ENCODE measurements at regions not wholly inside any gene's neighbourhood (a gene's known extent, or its start where the extent isn't known, plus 50 kb on each side); places are given as distances from the start of the nearest gene placed in this dataset.

DNA sequence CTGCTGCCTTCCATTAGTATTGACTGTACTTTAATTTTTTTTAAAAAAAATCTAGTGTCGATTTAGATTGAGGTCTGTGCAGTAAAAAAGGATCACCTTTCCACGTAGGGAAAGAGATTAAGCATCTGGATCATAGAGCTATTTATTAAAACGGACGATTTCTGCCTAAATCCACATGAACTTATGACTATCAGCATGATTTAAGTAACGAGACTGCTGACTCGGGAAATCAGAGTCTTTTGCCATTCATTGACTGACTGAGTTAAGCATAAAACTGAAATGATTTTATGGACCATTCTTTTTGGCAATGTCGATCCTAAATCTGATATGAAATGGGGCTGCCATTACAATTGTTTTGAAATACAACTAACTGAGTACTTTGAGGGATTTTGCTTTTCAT lies 261.7 kb downstream of the SAMD5 start:
- intact Hi-C loops (cut with micrococcal nuclease) (no loop called here), in situ Hi-C loops (cut with MboI; ENCODE audit: low sequenced_read_pairs) (no loop called here), dilution Hi-C loops (cut with HindIII; ENCODE audit: low sequenced_read_pairs, unreplicated experiment) (no loop called here)
- Histone ChIP-seq H3K27ac (ENCODE audit: insufficient read depth, low read length) (no peak overlapping the region), H3K27me3 (ENCODE audit: control insufficient read depth, insufficient read depth, low read length) (no peaks in the 10 kb centered on the region), H3K4ac (ENCODE audit: low read depth, low read length) (no peak overlapping the region), H3K9ac (ENCODE audit: low read depth, low read length) (no peak overlapping the region), H2BK15ac (ENCODE audit: low read depth, low read length) (no peak overlapping the region), H2BK120ac (ENCODE audit: low read depth, low read length) (no peak overlapping the region), H3K4me1 (ENCODE audit: control insufficient read depth, insufficient read depth, low read length) (no peaks in the 10 kb centered on the region), H3K79me1 (ENCODE audit: low read depth in 1 of 2, low read length in 2 of 2) (no peaks in the 10 kb centered on the region), H4K5ac (ENCODE audit: low read depth, low read length) (no peak overlapping the region), H2BK20ac (ENCODE audit: low read depth, low read length) (no peak overlapping the region), H2AK9ac (replicated peaks; ENCODE audit: low read depth, low read length, poor library complexity) (no peak overlapping the region), H3K9me3 (ENCODE audit: control insufficient read depth, insufficient read depth, low read length) (no peaks in the 10 kb centered on the region), H3K23ac (ENCODE audit: low read depth, low read length) (no peak overlapping the region), H3K14ac (replicated peaks; ENCODE audit: low read depth, low read length) (no peak overlapping the region), H2AFZ (replicated peaks; ENCODE audit: low read length, poor library complexity) (no peak overlapping the region), H3K4me2 (ENCODE audit: low read depth, low read length) (no peak overlapping the region), H3K9me1 (ENCODE audit: insufficient read depth, low read length) (no peaks in the 10 kb centered on the region), H3K18ac (ENCODE audit: low read depth, low read length) (no peak overlapping the region), H3K4me3 (ENCODE audit: insufficient read depth, low read depth, low read length) (no peak overlapping the region), H3K36me3 (ENCODE audit: control insufficient read depth, insufficient read depth, low read length) (no peaks in the 10 kb centered on the region), H4K91ac (ENCODE audit: insufficient read depth, low read depth, low read length) (no peak overlapping the region), H3K56ac (ENCODE audit: extremely low read depth, insufficient read depth, low read length) (no peak overlapping the region), H2BK5ac (ENCODE audit: low read depth, low read length, poor library complexity, severe bottlenecking) (no peak overlapping the region), H4K20me1 (ENCODE audit: insufficient read depth, low read length) (no peaks in the 10 kb centered on the region), H2AK5ac (ENCODE audit: low read depth, low read length) (no peak overlapping the region), H4K8ac (ENCODE audit: low read depth in 2 of 2, low read length in 2 of 2) (no peak overlapping the region)
- BruUV-seq (replicated peaks) = no TSS peak
- TF ChIP-seq MAFK (IDR thresholded peaks at IDR 0.05; ENCODE audit: low read depth, low read length) = peak; percentile 86
- no peak for TF ChIP-seq RFX5 (IDR thresholded peaks at IDR 0.05; ENCODE audit: low read depth, low read length)
- ATAC-seq (ENCODE audit: low read depth) (no peak), DNase-seq (no peak)
- no CpG with 5 or more reads among the region's 7 CpGs for WGBS, 2 experiments (ENCODE audit: extremely low coverage in 2 of 2, insufficient read length in 1 of 2)
- ChIA-PET POLR2A (ENCODE audit: unreplicated experiment) (interaction anchor here (0.6 kb wide), 1 partner anchor 29 kb away, joined by 3 read pairs; no protein-coding TSS in a partner anchor), CTCF (no interaction called here)

Measured in IMR-90 (cell line).